Mesenchymal stem cell (in vitro differentiated cells and primary cell): ENCODE measurements at regions not wholly inside any gene's neighbourhood (a gene's known extent, or its start where the extent isn't known, plus 50 kb on each side); places are given as distances from the start of the nearest gene placed in this dataset.

Experiments used
- DNase-seq: peaks from one replicate; pipeline ENCODE4 v3.0.0-alpha.2; 2013
- H2AFZ ChIP-seq: one replicate; pipeline ENCODE4 v1.6.1; 2013; ENCODE audit warnings: low read depth, mild to moderate bottlenecking, control low read depth, inconsistent platforms, low read length, moderate library complexity
- H2AK5ac ChIP-seq: 2 replicates; pipeline ENCODE4 v1.6.1; 2013; ENCODE audit warnings: low read length, moderate library complexity, mild to moderate bottlenecking, inconsistent platforms; ENCODE audit not compliant: severe bottlenecking
- H2BK120ac ChIP-seq: one replicate; pipeline ENCODE4 v1.6.1; 2013; ENCODE audit warnings: low read depth, mild to moderate bottlenecking, inconsistent platforms, low read length, moderate library complexity
- H2BK12ac ChIP-seq, 2 experiments: one replicate each; pipeline ENCODE4 v1.6.1; 2013; ENCODE audit warnings: inconsistent platforms in 2 of 2, low read length in 2 of 2, mild to moderate bottlenecking in 2 of 2, moderate library complexity in 2 of 2, control low read depth in 1 of 2
- H2BK15ac ChIP-seq: one replicate; pipeline ENCODE4 v1.6.1; 2013; ENCODE audit warnings: mild to moderate bottlenecking, low read depth, inconsistent platforms; ENCODE audit not compliant: poor library complexity, severe bottlenecking
- H2BK5ac ChIP-seq: 2 replicates; pipeline ENCODE4 v1.6.1; 2013; ENCODE audit warnings: low read depth, mild to moderate bottlenecking, low read length, control low read depth, inconsistent platforms; ENCODE audit not compliant: poor library complexity, severe bottlenecking
- H3K14ac ChIP-seq, 2 experiments: one replicate each; pipeline ENCODE4 v1.6.1; 2013; ENCODE audit warnings: inconsistent platforms in 2 of 2, low read length in 2 of 2, control low read depth in 1 of 2, mild to moderate bottlenecking in 1 of 2, moderate library complexity in 1 of 2
- H3K18ac ChIP-seq, 2 experiments: one replicate each; pipeline ENCODE4 v1.6.1; 2013; ENCODE audit warnings: inconsistent platforms in 2 of 2, low read length in 2 of 2, control low read depth in 1 of 2, low read depth in 1 of 2, mild to moderate bottlenecking in 1 of 2
- H3K23ac ChIP-seq, 2 experiments: one replicate each; pipeline ENCODE4 v1.6.1; 2013; ENCODE audit warnings: inconsistent platforms in 2 of 2, low read length in 2 of 2, mild to moderate bottlenecking in 2 of 2, moderate library complexity in 2 of 2, control low read depth in 1 of 2
- H3K27ac ChIP-seq: 2 replicates; pipeline ENCODE4 v1.5.1; 2013; ENCODE audit warnings: mild to moderate bottlenecking, moderate library complexity, low read length, control low read depth, inconsistent platforms; ENCODE audit not compliant: poor library complexity, severe bottlenecking
- H3K27me3 ChIP-seq, 2 experiments: 2 replicates each; pipeline versions ENCODE4 v1.6.1 to v1.7.0; 2013; ENCODE audit warnings: low read length in 2 of 2, mild to moderate bottlenecking in 2 of 2, moderate library complexity in 2 of 2, control low read depth in 1 of 2, inconsistent platforms in 1 of 2; ENCODE audit not compliant: control insufficient read depth in 1 of 2, insufficient read depth in 1 of 2
- H3K36me3 ChIP-seq, 2 experiments: 2 replicates each; pipeline versions ENCODE4 v1.6.1 to v1.7.0; 2013; ENCODE audit warnings: low read length in 2 of 2, control low read depth in 1 of 2, inconsistent platforms in 1 of 2, low read depth in 1 of 2, mild to moderate bottlenecking in 1 of 2; ENCODE audit not compliant: insufficient read depth in 2 of 2, control insufficient read depth in 1 of 2
- H3K4ac ChIP-seq, 2 experiments: one replicate each; pipeline ENCODE4 v1.6.1; 2013; ENCODE audit warnings: inconsistent platforms in 2 of 2, low read length in 2 of 2, mild to moderate bottlenecking in 2 of 2, moderate library complexity in 2 of 2, control low read depth in 1 of 2, low read depth in 1 of 2
- H3K4me1 ChIP-seq: 2 replicates; pipeline ENCODE4 v1.6.1; 2013; ENCODE audit warnings: low read depth, low read length, control low read depth; ENCODE audit not compliant: control insufficient read depth, insufficient read depth
- H3K4me2 ChIP-seq: 2 replicates; pipeline ENCODE4 v1.6.1; 2013; ENCODE audit warnings: low read length, mild to moderate bottlenecking, inconsistent platforms; ENCODE audit not compliant: poor library complexity, severe bottlenecking
- H3K4me3 ChIP-seq, 2 experiments: 2 replicates each; pipeline versions ENCODE4 v1.5.1 to v1.7.0; 2013; ENCODE audit warnings: low read length in 2 of 2, mild to moderate bottlenecking in 2 of 2, control low read depth in 1 of 2, low read depth in 1 of 2; ENCODE audit not compliant: insufficient read depth in 1 of 2
- H3K79me1 ChIP-seq: replicated peaks from 2 replicates; pipeline ENCODE4 v1.6.1; 2013; ENCODE audit warnings: mild to moderate bottlenecking, control low read depth, low read length, inconsistent platforms; ENCODE audit not compliant: poor library complexity, severe bottlenecking
- H3K9ac ChIP-seq: 2 replicates; pipeline ENCODE4 v1.7.0; 2013; ENCODE audit warnings: mild to moderate bottlenecking, low read length, moderate library complexity
- H3K9me3 ChIP-seq: 2 replicates; pipeline ENCODE4 v1.7.0; 2013; ENCODE audit warnings: mild to moderate bottlenecking, low read length; ENCODE audit not compliant: control insufficient read depth
- H4K8ac ChIP-seq: one replicate; pipeline ENCODE4 v1.6.1; 2013; ENCODE audit warnings: inconsistent platforms, mild to moderate bottlenecking, low read length, moderate library complexity
- H4K91ac ChIP-seq: one replicate; pipeline ENCODE4 v1.6.1; 2013; ENCODE audit warnings: mild to moderate bottlenecking, low read length, inconsistent platforms
- WGBS: methylation state at CpG from one replicate; pipeline ENCODE4 v1.1.7; 2013; ENCODE audit warnings: mixed read lengths; 5-methylcytosine and 5-hydroxymethylcytosine counted together

- peaks cover 0 to 29% of the 10 kb centered on the region in 2 experiments for H3K27me3 ChIP-seq
- no peak overlapping the region for H3K4me3 ChIP-seq
- WGBS: 84% methylated on average over 2 of the region's 3 CpGs
- no peak overlapping the region for H3K14ac ChIP-seq
- H2BK12ac ChIP-seq: no peak overlapping the region
- no peak overlapping the region for H3K4me2 ChIP-seq
- H2AFZ ChIP-seq: no peak overlapping the region
- H3K27ac ChIP-seq: no peak overlapping the region
- peak; percentile 17 for DNase-seq
- no peak overlapping the region for H3K23ac ChIP-seq
- no peak overlapping the region for H4K8ac ChIP-seq
- no peaks in the 10 kb centered on the region for H3K36me3 ChIP-seq
- H2BK120ac ChIP-seq: no peak overlapping the region
- no peaks in the 10 kb centered on the region for H3K9me3 ChIP-seq
- no peak overlapping the region for H3K9ac ChIP-seq
- H4K91ac ChIP-seq: no peak overlapping the region
- H2BK5ac ChIP-seq: no peak overlapping the region
- no peak overlapping the region for H3K4ac ChIP-seq
- H2AK5ac ChIP-seq: no peak overlapping the region
- no peaks in the 10 kb centered on the region for H3K79me1 ChIP-seq
- H3K18ac ChIP-seq: no peak overlapping the region
- H2BK15ac ChIP-seq: no peak overlapping the region
- H3K4me1 ChIP-seq: no peaks in the 10 kb centered on the region
These were observed 137.0 kb upstream of the C2CD4B start for GRCh38 chr15:62301993-62302675.

GRCh38 chr15:62306851-62307504 is 141.9 kb upstream of the C2CD4B start:
- H3K14ac ChIP-seq: no peak overlapping the region
- no peak overlapping the region for H2BK15ac ChIP-seq
- WGBS: 14% methylated on average over 9 of the region's 9 CpGs
- DNase-seq: peak; percentile 79
- peaks cover 2% of the 10 kb centered on the region for H3K9me3 ChIP-seq
- peaks cover 0 to 17% of the 10 kb centered on the region in 2 experiments for H3K27me3 ChIP-seq
- H3K4ac ChIP-seq: no peak overlapping the region
- no peak overlapping the region for H2BK5ac ChIP-seq
- H2BK12ac ChIP-seq: no peak overlapping the region
- no peaks in the 10 kb centered on the region for H3K79me1 ChIP-seq
- no peak overlapping the region for H3K4me2 ChIP-seq
- H3K18ac ChIP-seq: no peak overlapping the region
- no peak overlapping the region for H2BK120ac ChIP-seq
- peaks cover 2% of the 10 kb centered on the region for H3K4me1 ChIP-seq
- no peak overlapping the region for H3K23ac ChIP-seq
- no peak overlapping the region for H3K4me3 ChIP-seq
- H4K91ac ChIP-seq: no peak overlapping the region
- H2AK5ac ChIP-seq: no peak overlapping the region
- H2AFZ ChIP-seq: no peak overlapping the region
- no peak overlapping the region for H4K8ac ChIP-seq
- peak overlapping the region; percentile 68 for H3K9ac ChIP-seq
- H3K36me3 ChIP-seq: no peaks in the 10 kb centered on the region
- no peak overlapping the region for H3K27ac ChIP-seq

- Histone ChIP-seq H2BK5ac (no peak overlapping the region), H3K4me2 (no peak overlapping the region), H3K27ac (no peak overlapping the region), H2BK15ac (no peak overlapping the region), H4K91ac (no peak overlapping the region), H3K14ac (no peak overlapping the region), H2AK5ac (no peak overlapping the region), H4K8ac (no peak overlapping the region), H3K18ac (no peak overlapping the region), H2BK12ac (no peak overlapping the region), H3K27me3 (peaks cover 0 to 12% of the 10 kb centered on the region in 2 experiments), H3K36me3 (no peaks in the 10 kb centered on the region), H2BK120ac (no peak overlapping the region), H3K9me3 (peaks cover 6% of the 10 kb centered on the region), H3K4ac (no peak overlapping the region), H3K23ac (no peak overlapping the region), H3K4me1 (peaks cover 2% of the 10 kb centered on the region), H3K9ac (peak overlapping the region; percentile 68), H3K4me3 (no peak overlapping the region), H3K79me1 (no peaks in the 10 kb centered on the region), H2AFZ (no peak overlapping the region)
- WGBS: 0% methylated on average over 2 of the region's 2 CpGs
- peak; percentile 58 for DNase-seq
These were observed 142.5 kb upstream of the C2CD4B start for GRCh38 chr15:62307551-62307950.

- no peak overlapping the region for H2AFZ ChIP-seq
- no peak overlapping the region for H3K4me3 ChIP-seq
- H3K9me3 ChIP-seq: peaks cover 22% of the 10 kb centered on the region
- H2BK120ac ChIP-seq: no peak overlapping the region
- H2BK12ac ChIP-seq: no peak overlapping the region
- no peak overlapping the region for H3K9ac ChIP-seq
- no peak overlapping the region for H3K23ac ChIP-seq
- H3K14ac ChIP-seq: no peak overlapping the region
- no peaks in the 10 kb centered on the region for H3K79me1 ChIP-seq
- H2BK5ac ChIP-seq: no peak overlapping the region
- H3K27me3 ChIP-seq: peaks cover 9 to 10% of the 10 kb centered on the region in 2 experiments
- H2BK15ac ChIP-seq: no peak overlapping the region
- no peak overlapping the region for H3K4me2 ChIP-seq
- DNase-seq: no peak
- H3K18ac ChIP-seq: no peak overlapping the region
- H2AK5ac ChIP-seq: no peak overlapping the region
- H3K36me3 ChIP-seq: no peaks in the 10 kb centered on the region
- no peak overlapping the region for H4K8ac ChIP-seq
- WGBS: 76% methylated on average over 2 of the region's 2 CpGs
- no peaks in the 10 kb centered on the region for H3K4me1 ChIP-seq
- no peak overlapping the region for H3K27ac ChIP-seq
- no peak overlapping the region for H4K91ac ChIP-seq
- H3K4ac ChIP-seq: no peak overlapping the region
These were observed 151.5 kb upstream of the C2CD4B start for GRCh38 chr15:62316413-62317060.
